ENCODE measurements at regions not wholly inside any gene's neighbourhood (a gene's known extent, or its start where the extent isn't known, plus 50 kb on each side); places are given as distances from the start of the nearest gene placed in this dataset.

DNA sequence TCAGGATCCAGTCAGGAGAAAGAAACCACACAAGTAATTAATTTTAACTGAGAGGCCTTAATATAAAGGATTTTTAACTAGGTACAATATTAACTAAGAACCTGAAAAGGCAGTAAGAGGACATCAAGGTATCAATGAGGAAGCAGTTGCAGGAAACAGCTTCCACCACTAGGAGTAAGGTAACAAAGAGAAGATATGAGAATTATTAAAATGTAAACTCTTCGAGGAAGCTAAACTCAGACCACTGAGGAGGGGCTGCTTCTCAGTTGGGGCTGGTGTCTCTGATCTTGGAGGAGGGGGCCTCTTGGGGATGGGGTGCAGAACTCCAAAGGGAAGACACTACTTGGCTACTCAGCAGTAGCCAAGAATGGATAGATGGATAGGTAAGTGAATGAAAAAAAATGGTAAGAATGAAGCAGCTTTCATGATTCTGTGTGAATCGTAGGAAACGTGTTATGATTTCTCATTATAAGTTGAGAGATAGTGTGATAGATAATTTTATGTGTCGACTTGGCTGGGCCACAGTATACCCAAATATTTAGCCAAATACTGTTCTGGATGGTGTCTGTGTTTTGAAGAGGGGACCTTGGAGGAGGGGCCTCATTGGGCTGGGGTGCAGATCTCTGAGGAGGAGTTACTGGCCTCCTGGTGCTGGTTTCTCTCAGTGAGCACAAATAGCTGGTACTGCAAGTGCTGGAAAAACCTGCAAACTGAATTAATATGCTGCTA is 547.7 kb upstream of the LRRTM1 start:
- TF ChIP-seq POLR2A (IDR thresholded peaks at IDR 0.05): no peak
- TF ChIP-seq, protein P1, sequence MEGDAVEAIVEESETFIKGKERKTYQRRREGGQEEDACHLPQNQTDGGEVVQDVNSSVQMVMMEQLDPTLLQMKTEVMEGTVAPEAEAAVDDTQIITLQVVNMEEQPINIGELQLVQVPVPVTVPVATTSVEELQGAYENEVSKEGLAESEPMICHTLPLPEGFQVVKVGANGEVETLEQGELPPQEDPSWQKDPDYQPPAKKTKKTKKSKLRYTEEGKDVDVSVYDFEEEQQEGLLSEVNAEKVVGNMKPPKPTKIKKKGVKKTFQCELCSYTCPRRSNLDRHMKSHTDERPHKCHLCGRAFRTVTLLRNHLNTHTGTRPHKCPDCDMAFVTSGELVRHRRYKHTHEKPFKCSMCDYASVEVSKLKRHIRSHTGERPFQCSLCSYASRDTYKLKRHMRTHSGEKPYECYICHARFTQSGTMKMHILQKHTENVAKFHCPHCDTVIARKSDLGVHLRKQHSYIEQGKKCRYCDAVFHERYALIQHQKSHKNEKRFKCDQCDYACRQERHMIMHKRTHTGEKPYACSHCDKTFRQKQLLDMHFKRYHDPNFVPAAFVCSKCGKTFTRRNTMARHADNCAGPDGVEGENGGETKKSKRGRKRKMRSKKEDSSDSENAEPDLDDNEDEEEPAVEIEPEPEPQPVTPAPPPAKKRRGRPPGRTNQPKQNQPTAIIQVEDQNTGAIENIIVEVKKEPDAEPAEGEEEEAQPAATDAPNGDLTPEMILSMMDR (IDR thresholded peaks at IDR 0.05): no peak

Measured in ovary (tissue), 3 donors.